H7 (cell line): ENCODE measurements at regions not wholly inside any gene's neighbourhood (a gene's known extent, or its start where the extent isn't known, plus 50 kb on each side); places are given as distances from the start of the nearest gene placed in this dataset.
A peak's percentile ranks its signal among the peaks of the same experiment; 100 is the strongest.

ENCODE experiments used
- DNase-seq: peaks from one replicate; pipeline ENCODE4 v3.0.0; 2012
- H3K27me3 ChIP-seq: 2 replicates; pipeline ENCODE4 v1.6.0; 2011; ENCODE audit warnings: mild to moderate bottlenecking, low read length; ENCODE audit not compliant: control insufficient read depth, insufficient read depth
- H3K36me3 ChIP-seq: replicated peaks from 2 replicates; pipeline ENCODE4 v1.5.1; 2011; ENCODE audit warnings: low read length; ENCODE audit not compliant: control insufficient read depth, insufficient read depth
- H3K4me3 ChIP-seq: 2 replicates; pipeline ENCODE4 v1.5.1; 2011; ENCODE audit warnings: low read depth, mild to moderate bottlenecking, control low read depth, low read length, moderate library complexity; ENCODE audit not compliant: insufficient read depth

DNA sequence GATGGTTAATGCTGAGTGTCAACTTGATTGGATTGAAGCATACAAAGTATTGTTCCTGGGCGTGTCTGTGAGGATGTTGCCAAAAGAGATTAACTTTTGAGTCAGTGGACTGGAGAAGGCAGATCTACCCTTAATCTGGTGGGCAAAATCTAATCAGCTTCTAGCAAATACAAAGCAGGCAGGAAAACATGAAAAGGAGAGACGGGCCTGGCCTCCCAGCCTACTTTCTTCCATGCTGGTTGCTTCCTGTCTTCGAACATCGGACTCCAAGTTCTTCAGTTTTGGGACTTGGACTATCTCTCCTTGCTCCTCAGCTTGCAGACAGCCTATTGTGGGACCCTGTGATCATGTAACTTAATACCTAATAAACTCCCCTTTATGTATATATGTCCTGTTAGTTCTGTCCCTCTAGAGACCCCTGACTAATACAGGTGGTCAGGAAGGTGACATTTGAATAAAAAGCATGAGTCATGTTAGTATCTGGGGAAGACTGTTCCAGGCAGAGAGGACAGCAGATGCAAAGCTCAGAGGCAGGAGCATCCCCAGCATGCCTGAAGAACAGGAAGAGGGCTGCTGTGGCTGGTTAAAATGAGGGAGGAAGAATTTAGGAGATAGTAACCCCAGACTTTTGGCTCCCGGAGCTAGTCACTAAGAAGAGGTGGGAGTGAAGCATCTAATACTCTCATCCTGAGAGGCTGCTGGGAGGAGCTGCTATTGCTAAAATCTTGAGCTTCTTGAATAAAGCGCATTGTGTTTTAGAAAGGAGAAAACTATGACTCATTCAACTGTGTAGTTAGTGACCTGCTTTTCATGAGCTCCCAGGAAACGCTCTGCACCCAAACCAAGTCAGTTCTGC, 207.4 kb upstream of the HES1 start:
- Histone ChIP-seq H3K36me3 (no peaks in the 10 kb centered on the region), H3K27me3 (no peaks in the 10 kb centered on the region), H3K4me3 (no peak overlapping the region)
- no peak for DNase-seq

- Histone ChIP-seq H3K36me3 (no peaks in the 10 kb centered on the region), H3K27me3 (no peaks in the 10 kb centered on the region), H3K4me3 (no peak overlapping the region)
- DNase-seq = no peak
Observed at GRCh38 chr3:193929373-193929772, 206.6 kb upstream of the HES1 start.

- Histone ChIP-seq H3K4me3 (no peak overlapping the region), H3K36me3 (no peaks in the 10 kb centered on the region), H3K27me3 (no peaks in the 10 kb centered on the region)
- DNase-seq = no peak
Observed at GRCh38 chr3:193929921-193930646, 205.9 kb upstream of the HES1 start.

DNA sequence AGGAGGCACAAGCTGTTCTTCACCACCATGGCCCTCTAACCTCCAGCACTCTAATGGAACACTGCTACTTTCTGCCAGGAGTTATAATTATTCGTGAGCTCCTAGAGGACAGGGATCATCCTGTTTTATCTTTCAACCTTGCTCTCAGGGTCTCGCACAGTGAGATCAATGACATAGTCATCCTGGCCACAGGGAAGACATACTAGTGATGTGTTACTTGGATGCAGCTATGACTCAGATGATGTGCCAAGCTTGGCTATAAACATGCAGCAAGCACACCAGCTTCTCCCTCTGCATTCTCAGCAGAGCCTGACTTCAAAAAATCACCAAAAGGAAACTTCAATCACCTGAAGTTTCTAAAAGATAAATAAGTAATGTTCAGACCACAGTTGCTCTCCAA, 203.8 kb upstream of the HES1 start:
- Histone ChIP-seq H3K27me3 (no peaks in the 10 kb centered on the region), H3K4me3 (no peak overlapping the region), H3K36me3 (no peaks in the 10 kb centered on the region)
- no peak for DNase-seq

GRCh38 chr3:193932576-193932975, 203.4 kb upstream of the HES1 start:
- no peaks in the 10 kb centered on the region for H3K27me3 ChIP-seq
- no peak for DNase-seq
- no peak overlapping the region for H3K4me3 ChIP-seq
- H3K36me3 ChIP-seq = no peaks in the 10 kb centered on the region

DNA sequence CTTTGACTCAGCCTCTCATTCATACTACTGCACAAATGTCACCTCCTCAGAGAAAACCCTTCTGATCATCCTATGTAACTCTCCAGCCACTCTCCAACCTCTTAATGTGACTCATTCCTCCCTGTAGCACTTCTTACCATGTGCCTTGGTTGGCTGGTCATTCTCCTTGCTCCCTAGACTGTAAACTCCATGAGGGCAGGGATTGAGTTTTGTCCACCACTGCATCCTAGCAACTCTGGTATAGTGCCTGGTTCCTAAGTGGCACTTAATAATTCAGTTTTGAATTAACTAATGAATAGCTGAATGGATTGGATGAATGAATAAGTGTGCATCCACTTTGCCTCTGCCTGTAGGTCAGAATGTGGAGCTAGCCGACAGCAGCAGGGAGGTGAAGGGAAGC, 202.5 kb upstream of the HES1 start:
- H3K27me3 ChIP-seq = no peaks in the 10 kb centered on the region

DNA sequence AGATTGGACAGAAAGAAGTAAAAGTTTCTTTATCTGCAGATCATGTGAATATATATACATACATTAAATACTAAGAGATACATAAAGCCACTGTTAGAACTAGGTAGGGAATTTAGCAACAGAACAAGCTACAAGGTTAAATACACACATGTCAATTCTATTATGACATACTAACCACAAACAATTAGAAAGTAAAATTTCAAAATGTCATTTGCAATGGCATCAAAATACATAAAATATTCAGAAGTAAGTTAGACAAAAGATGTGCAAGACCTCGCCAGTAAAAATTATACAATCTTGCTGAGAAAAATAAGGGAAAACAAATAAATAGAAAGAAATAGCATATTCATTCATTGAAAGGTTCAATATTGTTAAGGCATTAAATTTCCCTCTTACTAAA, 200.0 kb upstream of the HES1 start:
- no peak for DNase-seq
- H3K27me3 ChIP-seq = no peaks in the 10 kb centered on the region
- no peaks in the 10 kb centered on the region for H3K36me3 ChIP-seq
- H3K4me3 ChIP-seq = no peak overlapping the region

More for the DNA sequence above, 202.5 kb upstream of the HES1 start:
- H3K36me3 ChIP-seq = no peaks in the 10 kb centered on the region
- H3K4me3 ChIP-seq = no peak overlapping the region
- no peak for DNase-seq

DNA sequence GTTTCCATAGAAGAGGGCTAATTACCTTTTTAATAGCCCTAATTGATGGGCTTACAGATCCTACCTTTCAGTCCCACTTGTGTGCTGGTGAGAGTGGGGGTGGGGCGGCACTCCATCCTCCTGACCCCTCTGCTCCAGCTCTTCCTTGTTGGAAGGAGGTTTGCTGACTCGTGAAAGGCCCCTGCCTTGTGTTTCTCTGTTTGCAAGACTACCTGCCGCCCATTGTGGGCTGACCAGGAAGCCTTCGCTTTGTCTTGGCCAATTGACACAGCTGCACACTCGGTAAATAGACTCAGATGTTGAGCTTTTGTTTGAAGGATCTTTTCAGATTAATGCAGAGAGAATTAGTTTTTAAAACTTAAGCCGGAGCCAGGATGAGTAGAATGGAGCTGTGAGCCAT, 197.3 kb upstream of the HES1 start:
- Histone ChIP-seq H3K36me3 (no peaks in the 10 kb centered on the region), H3K4me3 (no peak overlapping the region), H3K27me3 (no peaks in the 10 kb centered on the region)
- DNase-seq = peak; percentile 51

DNA sequence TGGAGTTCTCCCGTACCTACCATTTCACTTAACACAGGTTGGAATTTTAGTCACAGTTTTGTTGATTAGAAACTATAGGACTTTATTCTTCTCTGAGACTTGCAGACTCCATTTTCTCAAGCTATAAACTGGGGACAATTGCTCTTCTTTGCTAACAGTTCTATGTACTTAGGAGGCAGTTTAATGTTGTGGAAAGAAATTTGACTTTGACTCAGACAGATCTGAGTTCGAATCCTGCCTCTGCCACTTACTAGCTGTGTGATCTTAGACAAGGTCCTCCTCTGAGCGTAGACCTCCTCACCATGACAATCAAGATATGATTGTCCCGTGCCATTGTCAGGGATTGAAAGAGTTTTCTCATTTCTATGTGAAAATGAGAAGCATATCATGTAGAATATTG, 196.4 kb upstream of the HES1 start:
- no peaks in the 10 kb centered on the region for H3K27me3 ChIP-seq
- no peak overlapping the region for H3K4me3 ChIP-seq
- H3K36me3 ChIP-seq = no peaks in the 10 kb centered on the region
- DNase-seq = no peak

GRCh38 chr3:193940526-193940925, 195.4 kb upstream of the HES1 start:
- no peak for DNase-seq
- no peak overlapping the region for H3K4me3 ChIP-seq
- H3K27me3 ChIP-seq = no peaks in the 10 kb centered on the region
- no peaks in the 10 kb centered on the region for H3K36me3 ChIP-seq

DNA sequence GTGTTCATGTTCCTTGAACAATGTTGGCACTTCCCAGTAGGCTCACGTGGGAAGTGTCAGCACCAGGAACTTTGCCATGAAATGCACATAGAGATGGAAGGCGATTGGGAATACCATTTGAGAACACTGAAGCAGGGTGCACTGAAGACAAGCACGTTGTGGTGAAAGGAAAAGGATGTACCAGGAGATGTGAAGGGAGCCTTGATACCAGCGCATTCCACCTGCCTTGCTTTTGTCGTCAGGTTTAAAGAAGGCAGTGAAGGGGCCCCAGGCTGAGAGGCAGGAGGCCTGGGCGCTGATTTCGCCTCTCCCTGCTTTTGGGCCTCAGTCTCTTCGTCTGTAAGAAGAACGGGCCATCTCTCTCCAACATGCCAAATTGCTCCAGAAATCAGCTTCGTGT, 194.5 kb upstream of the HES1 start:
- no peak for DNase-seq
- no peaks in the 10 kb centered on the region for H3K27me3 ChIP-seq
- H3K36me3 ChIP-seq = no peaks in the 10 kb centered on the region
- no peak overlapping the region for H3K4me3 ChIP-seq

DNA sequence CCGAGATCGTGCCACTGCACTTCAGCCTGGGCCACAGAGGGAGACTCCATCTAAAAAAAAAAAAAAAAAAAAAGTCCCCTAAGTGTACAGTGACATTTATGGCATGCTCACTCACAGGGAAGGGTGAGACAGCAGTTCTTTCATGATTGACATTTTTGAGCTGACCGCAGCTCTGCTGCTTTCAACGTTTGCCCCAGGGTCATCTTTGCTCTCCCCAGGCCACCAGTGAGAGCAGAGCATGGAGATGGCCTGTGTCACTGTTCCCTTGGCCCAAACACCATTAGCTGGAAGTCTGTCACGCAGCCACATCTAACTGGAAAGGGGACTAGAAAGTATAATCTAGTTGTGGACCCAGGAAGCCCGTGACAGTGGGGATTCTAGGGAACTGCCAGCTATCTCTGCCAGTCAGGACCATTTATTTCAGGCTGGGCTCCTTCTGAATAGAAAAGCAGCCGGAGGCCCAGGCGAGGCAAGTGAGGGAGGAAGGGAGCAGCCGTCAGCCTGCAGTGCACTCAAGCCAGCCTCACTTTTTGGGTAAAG, 193.4 kb upstream of the HES1 start:
- no peak for DNase-seq
- H3K4me3 ChIP-seq = no peak overlapping the region
- no peaks in the 10 kb centered on the region for H3K36me3 ChIP-seq
- no peaks in the 10 kb centered on the region for H3K27me3 ChIP-seq

DNA sequence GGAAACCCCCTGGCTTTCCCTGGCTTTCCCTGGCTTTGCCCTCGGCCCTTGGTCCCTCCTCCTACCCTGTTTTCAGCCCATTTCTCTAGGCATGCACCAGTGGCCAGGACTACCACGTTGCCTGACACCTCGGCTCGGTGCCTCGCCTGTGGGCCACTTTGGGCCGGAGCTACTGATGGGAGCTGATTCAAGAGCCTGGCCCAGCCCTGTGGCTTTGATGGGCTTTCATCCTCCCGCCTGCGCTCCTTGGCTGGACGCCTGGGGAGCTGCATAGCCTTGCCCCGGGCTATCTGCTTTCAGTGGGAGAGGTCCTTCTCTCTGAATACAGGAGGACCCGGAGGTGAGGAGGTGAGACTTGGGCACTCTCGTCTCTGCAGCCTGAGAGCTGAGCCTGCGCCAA, 192.7 kb upstream of the HES1 start:
- no peaks in the 10 kb centered on the region for H3K27me3 ChIP-seq
- no peak overlapping the region for H3K4me3 ChIP-seq
- peak; percentile 56 for DNase-seq
- H3K36me3 ChIP-seq = no peaks in the 10 kb centered on the region

- no peaks in the 10 kb centered on the region for H3K36me3 ChIP-seq
- no peak overlapping the region for H3K4me3 ChIP-seq
- peak; percentile 57 for DNase-seq
- no peaks in the 10 kb centered on the region for H3K27me3 ChIP-seq
Observed at GRCh38 chr3:193943851-193944517, 192.0 kb upstream of the HES1 start.

- Histone ChIP-seq H3K27me3 (no peaks in the 10 kb centered on the region), H3K36me3 (no peaks in the 10 kb centered on the region), H3K4me3 (no peak overlapping the region)
- DNase-seq = peak; percentile 47
Observed at GRCh38 chr3:193944518-193944884, 191.4 kb upstream of the HES1 start.
